ENCODE measurements at regions not wholly inside any gene's neighbourhood (a gene's known extent, or its start where the extent isn't known, plus 50 kb on each side); places are given as distances from the start of the nearest gene placed in this dataset.

- H3K27me3 Mint-ChIP-seq, result no peaks in the 10 kb centered on the region
- CTCF ChIA-PET, result no interaction called here
These were observed 57.5 kb upstream of the FREM1 start for GRCh38 chr9:14967450-14968321.

GRCh38 chr9:14962193-14962882 lies 52.1 kb upstream of the FREM1 start:
- no peak for ATAC-seq (ENCODE audit: low read depth)
- no peaks in the 10 kb centered on the region for H3K27me3 Mint-ChIP-seq
- intact Hi-C loops (cut with micrococcal nuclease), result no loop called here
- H3K9me3 Mint-ChIP-seq, result no peaks in the 10 kb centered on the region
- no peaks in the 10 kb centered on the region for H3K4me1 Mint-ChIP-seq
- no peak for DNase-seq
- ChIA-PET CTCF (no interaction called here), POLR2A (no interaction called here)
- TF ChIP-seq CTCF (IDR thresholded peaks at IDR 0.05), result no peak
- H3K4me3 Mint-ChIP-seq, result no peak overlapping the region
- H3K27ac Mint-ChIP-seq, result no peak overlapping the region
- no peaks in the 10 kb centered on the region for H3K36me3 Mint-ChIP-seq (ENCODE audit: low read depth)

More at GRCh38 chr9:14967450-14968321, 57.5 kb upstream of the FREM1 start:
- DNase-seq (no peak), ATAC-seq (ENCODE audit: low read depth) (no peak)
- TF ChIP-seq CTCF (IDR thresholded peaks at IDR 0.05), result no peak
- POLR2A ChIA-PET, result no interaction called here
- Mint-ChIP-seq H3K36me3 (ENCODE audit: low read depth) (no peaks in the 10 kb centered on the region), H3K4me3 (no peak overlapping the region), H3K9me3 (no peaks in the 10 kb centered on the region), H3K4me1 (no peaks in the 10 kb centered on the region), H3K27ac (no peak overlapping the region)
- intact Hi-C loops (cut with micrococcal nuclease), result no loop called here

GRCh38 chr9:14961372-14962068 lies 51.3 kb upstream of the FREM1 start:
- Mint-ChIP-seq H3K27ac (no peak overlapping the region), H3K27me3 (no peaks in the 10 kb centered on the region), H3K4me3 (no peak overlapping the region), H3K36me3 (ENCODE audit: low read depth) (no peaks in the 10 kb centered on the region), H3K9me3 (no peaks in the 10 kb centered on the region), H3K4me1 (no peaks in the 10 kb centered on the region)
- TF ChIP-seq CTCF (IDR thresholded peaks at IDR 0.05), result no peak
- POLR2A ChIA-PET, result no interaction called here
- intact Hi-C loops (cut with micrococcal nuclease), result no loop called here
- CTCF ChIA-PET, result no interaction called here
- DNase-seq, result no peak
- no peak for ATAC-seq (ENCODE audit: low read depth)

- ATAC-seq (ENCODE audit: low read depth), result no peak
- no peaks in the 10 kb centered on the region for H3K36me3 Mint-ChIP-seq (ENCODE audit: low read depth)
- H3K4me1 Mint-ChIP-seq, result no peaks in the 10 kb centered on the region
- intact Hi-C loops (cut with micrococcal nuclease), result no loop called here
- POLR2A ChIA-PET, result no interaction called here
- no peak overlapping the region for H3K27ac Mint-ChIP-seq
- CTCF ChIA-PET, result no interaction called here
- DNase-seq, result no peak
- H3K4me3 Mint-ChIP-seq, result no peak overlapping the region
- no peaks in the 10 kb centered on the region for H3K27me3 Mint-ChIP-seq
- H3K9me3 Mint-ChIP-seq, result no peaks in the 10 kb centered on the region
- no peak for TF ChIP-seq CTCF (IDR thresholded peaks at IDR 0.05)
These were observed 50.7 kb upstream of the FREM1 start for GRCh38 chr9:14960881-14961280.

Measured in activated B cell treated with CpG ODN at 0.5 μM for 24 hours (primary cell).